Muscle of leg (tissue), 3 donors: ENCODE measurements at regions not wholly inside any gene's neighbourhood (a gene's known extent, or its start where the extent isn't known, plus 50 kb on each side); places are given as distances from the start of the nearest gene placed in this dataset.
A peak's percentile ranks its signal among the peaks of the same experiment; 100 is the strongest.

Experiments used
- DNase-seq: peaks from one replicate; pipeline ENCODE4 v3.0.0; 2013
- H3K27ac ChIP-seq: one replicate; pipeline ENCODE4 v1.5.1; 2013; ENCODE audit warnings: mild to moderate bottlenecking, low read length, control low read depth
- H3K27me3 ChIP-seq: one replicate; pipeline ENCODE4 v1.6.1; 2013; ENCODE audit warnings: low read length; ENCODE audit not compliant: control insufficient read depth, insufficient read depth
- H3K36me3 ChIP-seq: one replicate; pipeline ENCODE4 v1.6.1; 2013; ENCODE audit warnings: low read length; ENCODE audit not compliant: control insufficient read depth, insufficient read depth
- H3K4me1 ChIP-seq: one replicate; pipeline ENCODE4 v1.6.1; 2013; ENCODE audit warnings: low read length; ENCODE audit not compliant: control insufficient read depth, insufficient read depth
- H3K4me3 ChIP-seq: one replicate; pipeline ENCODE4 v1.5.1; 2013; ENCODE audit warnings: low read length, control low read depth
- H3K9me3 ChIP-seq: replicated peaks from 2 replicates; pipeline ENCODE4 v1.6.1; 2013; ENCODE audit warnings: low read depth, low read length; ENCODE audit not compliant: control insufficient read depth
- WGBS: methylation state at CpG from one replicate; pipeline ENCODE4 v1.1.5; 2013; ENCODE audit warnings: missing lambda C conversion rate; ENCODE audit not compliant: insufficient coverage; 5-methylcytosine and 5-hydroxymethylcytosine counted together

DNA sequence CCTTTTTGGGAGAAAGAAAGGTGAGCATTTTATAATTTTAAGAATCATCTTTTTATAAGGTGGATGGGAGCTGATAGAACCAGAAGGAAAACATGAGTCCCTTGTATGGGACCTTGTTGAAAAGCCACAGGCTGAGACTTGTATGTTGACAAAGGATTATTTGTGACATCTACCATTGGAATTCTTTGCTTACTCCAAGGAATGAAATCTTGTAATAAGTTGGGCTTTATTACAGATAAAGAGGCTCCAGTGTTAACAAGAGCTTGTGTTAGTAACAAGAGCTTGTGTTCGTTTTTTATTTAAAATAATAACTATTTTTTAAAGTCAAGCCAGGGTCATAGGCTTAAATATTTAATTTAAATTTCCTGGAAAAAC lies 201.1 kb upstream of the CHRM3 start:
- no peaks in the 10 kb centered on the region for H3K4me1 ChIP-seq
- H3K36me3 ChIP-seq, result no peaks in the 10 kb centered on the region
- no peak overlapping the region for H3K4me3 ChIP-seq
- no peak overlapping the region for H3K27ac ChIP-seq
- no CpG with 5 or more reads among the region's 1 CpG for WGBS
- H3K27me3 ChIP-seq, result no peaks in the 10 kb centered on the region
- no peaks in the 10 kb centered on the region for H3K9me3 ChIP-seq
- no peak for DNase-seq

DNA sequence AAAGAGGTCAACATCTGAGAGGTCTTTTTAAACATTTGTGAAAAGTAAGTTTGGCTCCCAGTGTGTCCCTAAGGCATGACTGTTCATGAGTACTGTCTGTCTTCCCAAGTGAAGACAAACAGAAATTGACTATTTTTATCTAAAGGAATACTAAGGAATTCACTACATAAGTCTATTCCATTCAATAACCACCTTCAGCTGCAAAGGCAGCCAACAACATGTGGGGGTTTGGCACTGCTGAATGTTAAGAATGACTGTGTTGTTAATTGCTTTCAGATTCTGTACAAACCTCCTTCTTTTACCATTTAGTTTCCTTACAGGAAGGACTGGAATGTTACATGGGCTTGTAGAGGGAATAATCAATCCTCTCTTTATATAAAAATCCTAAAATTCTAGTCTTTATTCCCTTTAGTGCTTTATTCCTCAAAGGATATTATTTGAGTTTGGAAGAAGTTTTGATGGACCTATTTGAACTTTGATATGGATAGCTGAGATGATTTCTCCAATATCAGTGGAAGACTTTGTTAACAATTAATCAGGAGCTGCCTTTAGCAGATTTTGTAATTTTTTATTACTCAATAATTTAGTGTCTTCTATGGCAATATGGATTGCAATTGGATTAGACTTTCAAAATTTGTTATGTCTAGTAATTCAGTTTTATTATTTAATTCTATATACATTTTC lies 201.7 kb upstream of the CHRM3 start:
- Histone ChIP-seq H3K4me3 (no peak overlapping the region), H3K27me3 (no peaks in the 10 kb centered on the region), H3K36me3 (no peaks in the 10 kb centered on the region), H3K4me1 (no peaks in the 10 kb centered on the region), H3K27ac (no peak overlapping the region), H3K9me3 (no peaks in the 10 kb centered on the region)
- peak; percentile 80 for DNase-seq

DNA sequence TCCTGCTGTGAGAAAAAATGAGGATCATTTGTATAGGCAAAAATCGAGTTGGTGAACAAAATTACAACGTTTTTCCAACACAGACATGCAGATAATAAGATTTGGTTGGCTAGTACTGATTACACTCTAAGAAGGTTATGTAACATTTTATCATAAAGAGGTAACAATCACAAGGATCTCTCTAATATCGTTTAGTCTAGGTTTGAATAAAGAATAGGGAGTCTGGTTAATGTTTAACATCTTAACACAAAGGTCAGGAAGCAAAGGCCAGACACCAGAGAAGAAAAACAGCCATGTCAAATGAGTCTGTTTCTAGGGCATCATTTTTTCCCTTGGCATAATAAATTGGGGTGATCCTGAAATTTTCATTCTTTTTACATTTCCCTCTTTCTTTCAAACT lies 207.4 kb upstream of the CHRM3 start:
- DNase-seq, result no peak
- Histone ChIP-seq H3K4me1 (no peaks in the 10 kb centered on the region), H3K36me3 (no peaks in the 10 kb centered on the region), H3K9me3 (no peaks in the 10 kb centered on the region), H3K27me3 (no peaks in the 10 kb centered on the region), H3K4me3 (no peak overlapping the region), H3K27ac (no peak overlapping the region)
- WGBS, result no CpG with 5 or more reads among the region's 3 CpGs

- H3K4me1 ChIP-seq, result no peaks in the 10 kb centered on the region
- no peaks in the 10 kb centered on the region for H3K36me3 ChIP-seq
- no peaks in the 10 kb centered on the region for H3K27me3 ChIP-seq
- no peaks in the 10 kb centered on the region for H3K9me3 ChIP-seq
- H3K4me3 ChIP-seq, result no peak overlapping the region
- no CpG with 5 or more reads among the region's 3 CpGs for WGBS
- DNase-seq, result no peak
- no peak overlapping the region for H3K27ac ChIP-seq
Measured at GRCh38 chr1:239174880-239175279, 211.5 kb upstream of the CHRM3 start.

GRCh38 chr1:239170828-239171227 lies 215.5 kb upstream of the CHRM3 start:
- no peaks in the 10 kb centered on the region for H3K27me3 ChIP-seq
- H3K4me1 ChIP-seq, result no peaks in the 10 kb centered on the region
- no peak overlapping the region for H3K4me3 ChIP-seq
- no peak for DNase-seq
- H3K9me3 ChIP-seq, result no peaks in the 10 kb centered on the region
- H3K27ac ChIP-seq, result no peak overlapping the region
- no peaks in the 10 kb centered on the region for H3K36me3 ChIP-seq

DNA sequence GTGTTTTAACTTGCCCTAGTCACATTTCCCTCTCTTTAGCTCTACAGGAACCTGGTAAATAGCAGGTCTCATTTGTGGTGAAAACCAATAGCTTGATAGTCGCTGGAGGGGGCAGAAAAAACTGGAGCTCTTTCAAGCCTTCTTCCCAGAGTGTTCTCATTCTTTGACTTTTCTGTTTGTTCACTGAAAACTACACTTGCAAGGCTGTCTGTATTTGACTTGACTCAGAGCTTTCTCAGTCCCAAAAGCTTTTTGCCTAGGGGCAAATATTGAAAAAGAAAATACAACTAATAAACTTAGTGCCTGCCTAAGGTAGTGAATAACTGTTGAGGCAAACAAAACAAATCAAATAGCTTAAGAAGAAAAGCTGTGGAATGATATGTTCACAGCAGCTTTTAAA lies 217.1 kb upstream of the CHRM3 start:
- WGBS, result 100% methylated on average over 1 of the region's 1 CpG
- Histone ChIP-seq H3K9me3 (no peaks in the 10 kb centered on the region), H3K36me3 (no peaks in the 10 kb centered on the region), H3K27ac (no peak overlapping the region), H3K4me3 (no peak overlapping the region), H3K27me3 (no peaks in the 10 kb centered on the region), H3K4me1 (no peaks in the 10 kb centered on the region)
- DNase-seq, result no peak

DNA sequence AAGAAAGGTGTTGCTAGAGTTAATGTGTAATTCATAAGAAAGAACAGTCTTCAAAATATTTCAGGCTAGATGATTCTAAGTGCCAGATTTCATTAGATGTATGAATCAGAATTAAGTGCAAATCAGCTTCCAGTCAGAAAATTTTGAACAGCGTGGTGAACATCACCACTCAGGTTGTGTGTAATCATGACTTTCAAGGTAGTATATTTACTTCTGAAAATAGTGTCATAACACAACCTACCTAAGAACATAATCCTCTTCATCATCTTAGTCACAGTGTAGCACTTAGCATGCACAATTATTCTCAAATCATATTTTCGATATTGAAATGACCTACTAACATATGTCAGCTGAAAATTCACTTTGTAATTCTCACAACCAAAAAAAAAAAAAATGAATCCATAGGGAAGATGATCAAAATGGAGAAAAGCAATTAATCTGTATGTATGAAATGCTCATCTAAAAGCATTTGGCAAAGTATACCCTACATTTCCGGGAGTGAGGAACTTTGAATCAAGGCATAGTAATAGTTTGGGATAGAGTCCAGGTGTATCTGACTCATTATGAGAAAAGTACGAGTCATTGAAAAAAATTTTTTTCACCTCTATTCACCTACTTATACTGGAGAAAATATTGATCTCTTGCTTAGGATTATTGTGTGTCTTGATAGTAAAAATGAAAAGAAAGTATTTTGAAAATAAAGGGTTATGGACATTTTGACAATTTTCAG lies 221.8 kb upstream of the CHRM3 start:
- Histone ChIP-seq H3K9me3 (no peaks in the 10 kb centered on the region), H3K27me3 (no peaks in the 10 kb centered on the region), H3K4me1 (no peaks in the 10 kb centered on the region), H3K36me3 (no peaks in the 10 kb centered on the region), H3K4me3 (no peak overlapping the region), H3K27ac (no peak overlapping the region)
- WGBS, result no CpG with 5 or more reads among the region's 4 CpGs
- DNase-seq, result no peak

DNA sequence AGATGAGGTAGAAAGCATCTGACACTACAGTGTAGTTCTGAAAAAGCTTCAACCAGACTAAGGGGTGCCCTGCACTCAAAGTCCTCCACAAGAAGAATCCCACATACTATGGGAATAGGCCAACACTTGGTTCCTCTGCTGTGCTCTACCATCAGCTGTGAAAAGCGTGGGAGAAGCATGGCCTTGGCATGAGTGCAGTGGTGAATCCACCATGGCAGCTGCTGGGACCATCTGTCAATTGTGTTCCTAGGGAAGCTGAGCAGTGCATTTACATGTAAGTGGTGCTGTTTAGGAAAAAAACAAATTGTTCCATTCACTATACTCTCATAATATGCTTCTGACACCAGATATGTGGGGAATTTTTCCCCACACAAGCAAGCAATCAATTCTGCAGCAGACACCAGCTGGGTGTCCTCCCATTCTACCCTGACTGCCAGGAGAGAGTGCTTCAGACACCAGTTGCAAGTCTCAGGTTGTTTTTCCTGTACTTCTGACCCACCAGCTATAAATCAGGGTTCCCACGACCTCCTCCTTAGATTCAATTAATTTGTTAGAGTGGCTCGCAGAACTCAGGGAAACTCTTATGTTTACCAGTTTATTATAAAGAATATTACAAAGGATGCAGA lies 230.8 kb upstream of the CHRM3 start:
- H3K27ac ChIP-seq, result peak overlapping the region; percentile 42
- H3K9me3 ChIP-seq, result no peaks in the 10 kb centered on the region
- 83% methylated on average over 1 of the region's 3 CpGs for WGBS
- no peaks in the 10 kb centered on the region for H3K4me1 ChIP-seq
- DNase-seq, result peak; percentile 82
- H3K27me3 ChIP-seq, result no peaks in the 10 kb centered on the region
- H3K36me3 ChIP-seq, result no peaks in the 10 kb centered on the region
- no peak overlapping the region for H3K4me3 ChIP-seq

DNA sequence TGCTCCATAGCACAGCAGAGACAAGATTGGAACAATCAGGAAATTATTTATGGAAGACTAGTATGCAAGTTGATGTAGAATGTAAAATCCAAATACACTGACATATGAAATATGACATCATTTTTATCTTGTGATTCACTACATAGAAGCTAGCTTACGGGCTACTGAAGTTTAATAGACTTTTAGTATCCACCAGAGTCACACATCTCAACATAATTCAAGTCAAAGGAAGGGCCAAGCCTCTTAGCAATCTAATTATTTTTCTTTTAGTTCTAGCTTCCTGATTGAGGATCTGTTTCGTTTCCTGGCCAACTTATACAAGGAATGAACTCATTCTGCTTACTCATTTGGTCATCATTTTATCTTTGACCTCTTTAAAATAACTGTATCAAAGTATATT lies 234.4 kb upstream of the CHRM3 start:
- DNase-seq, result no peak
- H3K9me3 ChIP-seq, result no peaks in the 10 kb centered on the region
- H3K36me3 ChIP-seq, result no peaks in the 10 kb centered on the region
- H3K27me3 ChIP-seq, result no peaks in the 10 kb centered on the region
- no peak overlapping the region for H3K27ac ChIP-seq
- H3K4me3 ChIP-seq, result no peak overlapping the region
- no peaks in the 10 kb centered on the region for H3K4me1 ChIP-seq
- no CpG with 5 or more reads among the region's 2 CpGs for WGBS

DNA sequence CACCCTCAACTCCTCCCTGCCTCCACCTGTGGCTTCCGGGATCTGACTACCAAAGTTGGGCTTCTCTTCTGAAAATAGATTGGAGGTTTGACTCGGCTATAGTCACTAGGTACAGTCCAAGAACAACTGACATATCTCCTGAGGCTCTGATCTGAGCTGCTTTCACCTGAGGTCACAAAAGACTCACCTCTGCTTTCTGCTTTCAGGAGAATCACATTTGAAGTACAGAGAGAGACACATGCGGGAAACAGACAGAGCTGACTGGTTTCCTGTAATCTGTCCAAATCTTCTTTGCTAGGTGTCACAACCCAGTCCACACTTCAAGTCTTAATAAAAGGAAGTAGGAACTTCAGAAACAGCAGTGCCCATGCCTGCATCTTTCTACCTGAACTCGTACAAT lies 245.4 kb upstream of the CHRM3 start:
- WGBS, result 67% methylated on average over 1 of the region's 4 CpGs
- H3K4me3 ChIP-seq, result no peak overlapping the region
- no peaks in the 10 kb centered on the region for H3K36me3 ChIP-seq
- no peaks in the 10 kb centered on the region for H3K27me3 ChIP-seq
- no peak for DNase-seq
- H3K4me1 ChIP-seq, result no peaks in the 10 kb centered on the region
- H3K9me3 ChIP-seq, result no peaks in the 10 kb centered on the region
- no peak overlapping the region for H3K27ac ChIP-seq
